DOHH2 (cell line): ENCODE measurements at regions not wholly inside any gene's neighbourhood (a gene's known extent, or its start where the extent isn't known, plus 50 kb on each side); places are given as distances from the start of the nearest gene placed in this dataset.

Source experiments
- EZH2phosphoT487 ChIP-seq: fragments of 200-600 bp; sonication (generic); IDR thresholded peaks from 2 replicates; pipeline ENCODE4 v1.6.1; 2017; ENCODE audit warnings: borderline replicate concordance, mild to moderate bottlenecking, antibody characterized with exemption, low read length, moderate library complexity, mixed read lengths
- TF ChIP-seq, protein P1 (sequence below): fragments of 200-600 bp; sonication (generic); IDR thresholded peaks from one replicate; pipeline ENCODE4 v1.5.1; 2014; ENCODE audit warnings: antibody characterized with exemption, mild to moderate bottlenecking, low read depth, low read length; ENCODE audit not compliant: poor library complexity, severe bottlenecking

DNA sequence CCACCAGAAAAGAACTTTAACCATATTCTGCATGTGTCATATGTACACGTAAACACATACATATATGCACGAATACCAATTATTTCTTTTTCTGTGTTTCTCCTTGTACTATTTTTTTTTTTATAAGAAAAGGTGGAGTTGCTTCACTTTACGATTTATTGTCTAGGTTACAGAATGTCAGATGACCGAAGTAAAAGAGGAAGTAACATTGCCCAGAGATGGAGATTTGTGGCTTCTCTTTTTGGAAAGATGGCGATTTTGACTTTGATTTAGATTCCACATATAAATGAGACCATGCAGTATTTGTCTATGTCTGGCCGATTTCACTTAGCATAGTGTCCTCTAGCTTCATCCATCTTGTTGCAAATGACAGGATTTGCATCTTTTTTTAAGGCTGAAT is 293.1 kb downstream of the SV2B start:
- TF ChIP-seq, protein P1, sequence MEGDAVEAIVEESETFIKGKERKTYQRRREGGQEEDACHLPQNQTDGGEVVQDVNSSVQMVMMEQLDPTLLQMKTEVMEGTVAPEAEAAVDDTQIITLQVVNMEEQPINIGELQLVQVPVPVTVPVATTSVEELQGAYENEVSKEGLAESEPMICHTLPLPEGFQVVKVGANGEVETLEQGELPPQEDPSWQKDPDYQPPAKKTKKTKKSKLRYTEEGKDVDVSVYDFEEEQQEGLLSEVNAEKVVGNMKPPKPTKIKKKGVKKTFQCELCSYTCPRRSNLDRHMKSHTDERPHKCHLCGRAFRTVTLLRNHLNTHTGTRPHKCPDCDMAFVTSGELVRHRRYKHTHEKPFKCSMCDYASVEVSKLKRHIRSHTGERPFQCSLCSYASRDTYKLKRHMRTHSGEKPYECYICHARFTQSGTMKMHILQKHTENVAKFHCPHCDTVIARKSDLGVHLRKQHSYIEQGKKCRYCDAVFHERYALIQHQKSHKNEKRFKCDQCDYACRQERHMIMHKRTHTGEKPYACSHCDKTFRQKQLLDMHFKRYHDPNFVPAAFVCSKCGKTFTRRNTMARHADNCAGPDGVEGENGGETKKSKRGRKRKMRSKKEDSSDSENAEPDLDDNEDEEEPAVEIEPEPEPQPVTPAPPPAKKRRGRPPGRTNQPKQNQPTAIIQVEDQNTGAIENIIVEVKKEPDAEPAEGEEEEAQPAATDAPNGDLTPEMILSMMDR: no peak
- no peak for TF ChIP-seq EZH2phosphoT487
